Activated naive CD4-positive, alpha-beta T cell (primary cell): ENCODE measurements at regions not wholly inside any gene's neighbourhood (a gene's known extent, or its start where the extent isn't known, plus 50 kb on each side); places are given as distances from the start of the nearest gene placed in this dataset.

ENCODE experiments used
- DNase-seq, 4 experiments: peaks; one replicate each; lab custom pipeline; 2025; lab: John Stamatoyannopoulos, UW

DNA sequence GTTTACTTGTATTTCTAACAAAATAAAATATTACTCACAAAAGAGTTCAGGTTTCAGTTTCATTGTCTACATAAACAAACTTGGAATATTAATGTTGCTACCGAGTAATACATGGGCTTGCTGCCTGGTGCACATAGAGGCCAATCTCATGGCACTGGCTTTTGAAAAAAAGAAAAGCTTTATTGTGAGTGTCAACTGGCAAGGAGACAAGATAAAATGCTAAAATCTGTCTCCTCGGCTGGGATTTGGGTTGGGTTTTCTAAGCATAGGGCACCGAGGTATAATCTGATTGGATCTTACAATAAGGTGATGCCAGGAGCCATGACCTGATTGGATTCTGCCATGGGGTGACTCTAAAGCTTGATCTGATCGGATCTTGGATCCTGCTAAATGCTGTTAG lies 1519.9 kb upstream of the MIR17HG start:
- DNase-seq: no peak

DNA sequence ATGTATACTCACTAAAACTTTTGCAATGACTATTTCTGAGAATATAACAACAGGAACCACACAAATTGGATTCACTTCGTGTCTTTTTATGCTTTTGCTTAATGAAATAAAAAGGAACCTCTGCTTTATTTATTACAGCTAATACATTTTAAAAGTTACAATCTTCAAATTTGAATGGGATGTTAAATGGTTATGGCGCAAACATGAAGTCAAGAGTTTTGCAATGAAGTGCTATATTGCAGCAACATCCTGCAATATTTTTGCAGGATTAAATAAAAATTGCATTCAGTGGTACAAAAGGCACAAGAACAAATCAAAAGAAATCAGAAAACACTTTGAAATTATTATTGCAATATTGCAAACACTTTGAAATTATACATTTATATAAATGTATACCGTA lies 1519.0 kb upstream of the MIR17HG start:
- no peak for DNase-seq

DNA sequence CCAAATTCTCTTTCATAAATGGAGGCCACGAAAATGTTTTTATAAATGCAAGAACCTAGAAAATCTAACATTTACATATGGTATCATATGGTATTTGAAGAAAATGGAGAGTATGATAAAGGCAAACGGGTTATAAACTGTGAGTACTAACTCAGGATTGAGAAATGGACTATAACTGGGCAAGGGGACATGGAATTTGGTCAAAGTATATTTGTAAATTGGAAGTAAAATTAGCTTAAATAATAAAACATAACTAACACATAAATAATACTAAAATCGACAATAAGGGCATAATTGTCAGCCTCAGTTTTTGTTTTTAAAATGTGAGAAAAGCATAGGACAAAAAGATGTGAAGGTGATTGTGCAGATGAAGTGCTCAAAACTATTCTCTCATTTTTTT lies 1516.3 kb upstream of the MIR17HG start:
- DNase-seq: no peak

DNA sequence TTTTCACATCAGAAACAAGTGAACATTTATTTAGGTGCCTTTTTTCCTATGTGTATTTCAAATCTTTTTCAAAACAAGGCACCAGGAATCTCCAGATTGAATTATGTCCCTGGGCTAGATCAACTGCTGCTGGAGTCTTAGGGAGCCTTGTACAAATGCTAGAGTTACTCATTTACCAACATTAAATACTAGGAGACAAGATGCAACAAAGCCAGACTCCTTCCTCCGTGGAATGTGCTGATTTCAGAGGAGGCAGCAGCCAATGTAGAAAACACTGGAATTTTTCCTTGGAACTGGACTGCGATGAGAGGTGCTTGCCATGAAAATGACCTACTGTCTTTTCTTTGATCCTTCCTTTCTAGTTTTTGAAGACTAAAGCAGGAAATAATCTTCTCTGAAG lies 1514.7 kb upstream of the MIR17HG start:
- no peak for DNase-seq

DNA sequence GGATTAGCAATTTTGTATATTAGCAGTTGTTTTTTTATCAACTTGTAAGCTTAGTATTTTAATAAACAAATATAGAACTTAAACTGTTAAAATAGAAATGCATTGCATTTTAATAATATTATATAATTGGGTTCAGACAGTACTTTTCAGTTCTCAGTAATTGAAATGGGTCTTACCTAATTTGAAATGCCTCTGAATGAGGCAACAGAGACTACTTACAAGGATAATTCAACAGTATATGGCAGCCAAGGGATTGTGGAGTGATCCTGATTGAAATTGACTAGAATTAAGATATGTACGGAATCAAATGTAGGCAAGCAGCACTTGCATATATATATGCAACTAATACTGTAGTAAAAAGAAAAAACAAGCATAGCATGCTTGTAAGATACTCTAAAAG lies 1503.9 kb upstream of the MIR17HG start:
- DNase-seq: no peak

DNA sequence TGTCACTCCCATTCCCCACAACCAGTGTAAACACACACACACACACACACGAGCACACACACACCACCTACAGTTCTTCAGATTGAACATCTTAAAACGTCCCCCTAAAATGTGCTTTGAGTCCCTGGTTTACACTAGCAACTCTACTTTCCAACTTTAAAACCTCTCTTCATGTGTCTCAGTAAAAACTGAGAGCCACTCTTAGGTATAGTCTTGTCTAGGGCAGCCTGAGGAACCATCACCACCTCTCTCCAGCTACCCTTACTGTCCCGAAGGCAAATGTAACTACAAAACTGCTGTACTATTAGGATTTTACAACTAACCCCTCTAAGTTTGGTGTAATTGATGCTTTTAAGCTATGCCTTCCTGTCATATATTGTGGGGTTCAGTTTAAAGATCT lies 1501.6 kb upstream of the MIR17HG start:
- no peak for DNase-seq

DNA sequence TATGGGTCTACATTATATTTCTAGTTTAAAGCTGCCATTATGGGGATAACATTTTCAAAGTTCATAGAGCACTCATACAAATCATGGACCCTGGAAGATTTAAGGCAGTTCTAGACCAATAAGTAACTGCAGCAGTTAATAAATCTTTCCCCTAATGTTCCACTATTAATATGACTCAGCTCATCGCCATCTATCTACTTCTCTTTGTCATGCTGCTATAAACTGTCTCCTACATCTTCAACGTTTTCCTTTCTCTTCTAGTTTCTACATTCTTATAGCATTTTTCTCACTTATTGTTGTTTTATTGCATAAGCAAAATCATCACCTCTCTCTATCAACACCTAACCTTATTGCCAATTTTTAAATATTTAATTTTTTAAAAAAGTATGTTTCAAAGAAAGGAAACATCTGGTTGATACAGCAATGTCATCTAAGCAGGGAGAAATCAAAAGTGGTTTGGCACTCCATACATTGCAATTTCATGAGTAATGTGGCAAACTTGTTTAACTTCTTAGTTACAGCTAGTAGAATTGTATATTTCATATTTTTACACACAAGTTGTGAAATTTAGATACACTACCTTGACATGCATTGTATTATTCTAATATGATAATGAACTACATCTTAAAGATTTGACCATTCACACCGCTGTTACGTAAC lies 1500.4 kb upstream of the MIR17HG start:
- no peak for DNase-seq

DNA sequence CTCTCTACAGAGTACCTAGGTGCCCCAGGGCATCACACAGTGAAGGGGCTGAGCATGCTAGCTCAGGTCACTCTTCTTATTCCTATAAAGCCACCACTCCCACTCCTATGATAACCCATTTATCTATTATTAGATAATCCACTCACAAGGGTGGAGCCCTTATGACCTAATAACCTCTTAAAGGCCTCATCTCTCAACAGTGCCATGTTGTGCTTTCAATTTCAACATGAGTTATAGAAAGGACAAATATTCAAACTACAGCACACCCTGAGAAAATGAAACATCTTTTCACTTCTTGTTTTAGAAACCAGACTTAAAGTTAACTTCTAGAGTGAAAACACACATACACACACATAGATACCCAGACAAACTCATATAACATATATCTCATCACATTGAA lies 1494.9 kb upstream of the MIR17HG start:
- DNase-seq: no peak

DNA sequence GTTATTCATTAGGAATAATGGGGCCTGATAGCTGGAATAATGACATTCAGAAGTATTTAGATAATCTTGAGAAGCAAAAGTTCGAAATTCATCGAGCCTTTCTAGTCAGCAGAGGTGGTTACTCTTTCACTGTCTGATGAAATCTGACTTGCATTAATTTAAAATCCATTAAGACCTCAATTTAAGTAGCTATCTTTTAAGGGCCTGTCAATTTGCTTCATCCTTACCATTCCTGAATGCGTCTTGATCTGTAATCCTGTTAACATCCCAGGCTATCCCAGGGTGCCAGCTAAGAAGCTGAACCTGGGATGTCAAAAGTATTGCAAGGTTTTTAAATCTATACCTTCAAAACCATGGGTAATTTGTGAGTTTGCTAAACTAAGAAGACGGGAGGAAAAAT lies 1491.0 kb upstream of the MIR17HG start:
- no peak for DNase-seq

DNA sequence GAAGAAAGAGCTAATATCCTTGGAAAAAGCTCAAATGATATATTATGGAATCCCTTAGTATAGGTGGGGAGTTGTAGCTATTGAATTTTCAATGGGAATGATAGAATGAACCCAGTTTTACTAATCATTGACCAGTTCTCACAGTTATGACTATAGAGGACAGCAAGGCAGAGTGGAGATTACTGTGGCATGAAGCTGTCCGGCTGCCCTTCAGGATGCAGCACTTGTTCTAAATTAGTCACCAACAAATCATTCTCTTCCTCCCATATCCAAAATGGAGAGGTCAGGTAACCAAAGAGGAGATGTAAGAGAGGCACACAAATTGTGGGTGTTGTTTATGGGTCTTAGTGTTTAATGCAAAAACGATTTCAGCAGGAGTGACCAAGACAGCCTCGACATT lies 1490.0 kb upstream of the MIR17HG start:
- DNase-seq: no peak

DNA sequence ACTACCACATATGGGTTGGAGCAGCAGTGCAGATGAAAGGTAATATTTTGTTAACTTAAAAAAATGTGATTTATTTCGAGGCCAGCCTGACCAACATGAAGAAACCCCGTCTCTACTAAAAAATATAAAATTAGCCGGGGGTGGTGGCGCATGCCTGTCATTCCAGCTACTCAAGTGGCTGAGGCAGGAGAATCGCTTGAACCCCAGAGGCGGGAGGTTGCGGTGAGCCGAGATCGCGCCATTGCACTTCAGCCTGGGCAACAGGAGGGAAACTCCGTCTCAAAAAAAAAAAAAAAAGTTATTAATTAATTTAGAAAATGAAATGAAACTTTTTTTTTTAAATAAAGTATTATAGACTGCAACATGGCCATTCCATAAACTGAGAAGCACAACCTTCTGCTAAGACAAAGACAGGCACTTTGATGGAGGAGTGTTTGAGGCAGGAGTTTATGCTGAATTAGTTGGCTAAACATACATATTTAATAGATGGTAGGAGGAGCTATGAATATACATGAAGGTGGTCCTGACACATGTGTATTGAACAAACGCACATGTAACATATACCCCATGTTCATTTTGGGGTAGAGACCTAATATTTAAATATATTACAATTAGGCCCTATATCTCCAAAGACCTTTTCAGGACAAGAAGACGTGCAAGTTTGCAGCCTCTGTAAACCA lies 1485.3 kb upstream of the MIR17HG start:
- DNase-seq: no peak

DNA sequence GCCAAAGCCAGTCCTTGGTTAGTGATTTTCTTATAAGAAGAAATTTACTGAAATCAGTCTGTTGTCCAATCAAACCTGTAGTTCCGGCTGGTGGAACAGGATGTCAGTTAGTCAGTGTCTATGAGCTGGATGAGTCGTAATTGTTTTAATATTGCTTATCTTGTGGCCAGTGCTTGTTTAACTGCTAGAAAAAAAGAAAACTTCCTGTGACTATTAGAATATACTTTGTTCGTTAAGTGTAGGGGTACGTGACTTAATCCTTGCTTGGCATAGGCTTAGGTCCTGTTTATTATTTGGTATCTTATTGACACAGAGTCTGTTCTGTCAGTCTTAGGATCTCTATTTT lies 1484.8 kb upstream of the MIR17HG start:
- no peak for DNase-seq

DNA sequence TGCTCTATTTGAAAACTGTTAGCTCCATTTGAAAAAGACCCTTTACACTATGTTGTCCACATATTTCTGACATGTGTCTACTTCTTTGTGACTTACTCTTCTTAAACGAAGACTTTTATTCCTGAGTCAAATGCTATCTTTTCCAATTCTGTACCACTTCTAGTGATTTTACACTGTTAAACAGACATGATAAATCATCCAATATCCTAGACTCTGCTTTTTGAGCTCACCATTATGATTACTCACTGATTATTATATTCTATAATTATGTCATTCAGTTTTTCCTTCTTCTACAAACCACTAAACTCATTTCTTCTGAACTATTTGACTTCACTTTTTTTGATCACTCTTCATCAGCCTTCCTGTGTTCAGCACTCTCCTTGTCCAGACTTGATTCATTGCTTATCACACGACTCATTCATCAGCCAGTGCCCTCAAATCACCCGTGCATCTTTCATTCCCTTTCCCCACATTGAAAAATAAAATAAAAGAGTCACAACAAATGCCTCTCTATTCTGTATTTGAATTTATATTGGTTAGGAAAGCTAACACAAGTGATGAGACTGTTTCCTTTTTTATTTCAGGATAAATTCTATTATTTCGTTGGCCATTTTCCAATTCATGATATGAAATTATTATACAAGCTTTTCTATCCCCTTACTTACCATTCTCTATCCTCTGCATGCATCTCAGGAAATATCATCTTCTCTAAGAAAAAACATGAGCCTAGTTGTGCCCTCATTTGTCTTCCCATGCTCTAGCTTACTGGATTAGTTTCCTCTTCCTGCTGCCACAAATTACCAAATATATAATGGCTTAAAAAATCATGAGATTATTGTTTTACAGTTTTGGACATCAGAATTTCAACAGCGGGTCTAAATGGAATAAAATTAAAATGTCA lies 1482.1 kb upstream of the MIR17HG start:
- DNase-seq: no peak

DNA sequence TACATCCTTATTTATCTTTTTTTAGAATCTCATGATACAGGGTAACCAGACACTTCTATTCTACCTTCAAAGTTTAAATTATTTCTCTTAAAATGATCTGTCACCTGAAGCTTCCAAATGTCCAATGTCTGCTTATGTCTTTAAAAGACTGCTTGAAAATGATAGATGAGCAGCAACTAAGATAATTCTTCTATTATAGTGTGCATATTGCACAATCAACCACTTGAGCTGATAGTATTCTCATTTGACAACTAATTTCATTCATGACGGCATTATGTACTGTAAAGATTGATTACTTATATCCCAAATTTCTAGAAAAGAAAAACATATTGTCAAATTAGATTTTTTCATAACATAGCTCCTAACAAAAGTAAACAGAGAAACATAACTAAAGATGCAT lies 1478.2 kb upstream of the MIR17HG start:
- no peak for DNase-seq

DNA sequence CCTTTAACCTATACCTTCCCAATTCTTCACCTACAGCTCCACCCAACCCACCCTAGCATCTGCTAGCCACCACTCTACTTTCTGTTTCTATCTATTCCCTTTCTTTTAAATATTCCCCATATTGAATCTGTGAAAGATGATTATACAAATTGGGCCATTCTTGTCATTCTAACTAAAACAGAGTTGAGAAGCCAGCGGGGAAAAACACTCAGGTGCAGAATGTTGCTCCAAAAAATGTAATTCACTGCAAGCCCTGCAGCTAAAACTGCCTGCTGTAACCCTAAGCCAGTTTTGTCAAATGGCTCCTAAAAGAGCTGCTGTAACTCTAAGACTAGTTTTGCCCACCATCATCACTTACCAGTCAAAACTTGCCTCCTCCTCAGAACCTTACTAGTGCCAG lies 1468.6 kb upstream of the MIR17HG start:
- DNase-seq: no peak

DNA sequence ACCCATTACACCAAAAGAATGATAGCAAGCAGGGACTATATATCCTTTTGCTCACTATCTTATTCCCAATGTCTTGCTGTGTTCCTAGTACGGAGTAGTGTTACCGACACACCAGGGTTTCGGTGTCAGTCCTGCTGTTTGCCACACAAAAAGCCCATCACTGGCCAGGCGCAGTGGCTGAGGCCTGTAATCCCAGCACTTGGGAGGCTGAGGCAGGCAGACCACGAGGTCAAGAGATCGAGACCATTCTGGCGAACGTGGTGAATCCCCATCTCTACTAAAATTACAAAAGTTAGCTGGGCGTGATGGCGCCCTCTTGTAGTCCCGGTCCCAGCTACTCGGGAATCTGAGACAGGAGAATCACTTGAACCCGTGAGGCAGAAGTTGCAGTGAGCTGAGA lies 1467.3 kb upstream of the MIR17HG start:
- no peak for DNase-seq

DNA sequence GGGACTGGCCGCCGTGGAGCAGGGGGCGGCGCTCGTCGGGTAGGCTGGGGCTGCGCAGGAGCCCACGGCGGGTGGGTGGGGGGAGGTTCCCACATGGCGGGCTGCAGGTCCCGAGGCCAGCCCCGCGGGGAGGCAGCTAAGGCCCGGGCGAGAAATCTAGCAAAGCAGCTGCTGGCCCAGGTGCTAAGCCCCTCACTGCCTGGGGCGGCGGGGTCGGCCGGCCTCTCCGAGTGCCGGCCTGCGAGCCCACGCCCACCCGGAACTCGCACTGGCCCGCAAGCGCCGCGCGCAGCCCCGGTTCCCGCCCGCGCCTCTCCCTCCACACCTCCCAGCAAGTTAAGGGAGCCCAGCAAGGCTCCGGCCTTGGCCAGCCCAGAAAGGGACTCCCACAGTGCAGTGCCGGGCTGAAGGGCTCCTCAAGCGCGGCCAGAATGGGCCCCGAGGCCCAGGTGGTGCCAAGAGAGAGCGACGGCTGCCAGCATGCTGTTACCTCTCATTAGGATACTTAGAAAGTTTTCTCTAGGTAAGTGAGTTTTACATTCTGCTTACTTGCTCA lies 1463.5 kb upstream of the MIR17HG start:
- DNase-seq: no peak

DNA sequence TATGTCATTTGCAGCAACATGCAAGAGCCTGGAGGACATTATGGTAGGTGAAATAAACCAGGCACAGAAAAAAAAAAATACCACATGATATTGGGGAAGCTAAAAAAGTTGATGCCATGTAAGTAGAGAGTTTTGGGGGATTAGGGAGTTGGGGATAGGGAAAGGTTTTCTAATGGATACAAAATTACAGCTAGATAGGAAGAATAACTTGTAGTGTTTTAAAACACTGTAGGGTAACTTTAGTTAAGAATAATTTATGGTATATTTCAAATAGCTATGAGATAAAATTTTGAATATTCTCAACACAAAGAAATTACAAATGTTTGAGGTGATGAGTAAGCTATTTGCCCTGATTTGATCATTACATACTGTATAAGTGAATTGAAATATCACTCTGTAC lies 1456.7 kb upstream of the MIR17HG start:
- no peak for DNase-seq

DNA sequence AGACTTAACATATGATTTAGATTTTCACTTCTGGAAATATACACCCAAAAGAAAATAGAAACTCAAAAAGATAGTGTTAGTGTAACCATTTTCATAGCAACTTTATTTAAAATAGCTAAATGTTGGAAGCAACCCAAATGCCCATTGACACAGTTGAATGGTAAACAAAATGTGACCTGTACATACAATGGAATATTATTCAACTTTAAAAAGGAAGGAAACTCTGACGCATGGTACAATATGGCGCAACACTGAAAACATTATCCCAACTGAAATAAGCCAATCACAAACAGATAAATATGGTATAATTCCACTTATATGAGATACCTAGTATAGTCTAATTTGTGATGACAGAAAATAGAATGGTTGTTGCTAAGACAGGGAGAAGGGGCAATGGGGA lies 1456.1 kb upstream of the MIR17HG start:
- DNase-seq: no peak

DNA sequence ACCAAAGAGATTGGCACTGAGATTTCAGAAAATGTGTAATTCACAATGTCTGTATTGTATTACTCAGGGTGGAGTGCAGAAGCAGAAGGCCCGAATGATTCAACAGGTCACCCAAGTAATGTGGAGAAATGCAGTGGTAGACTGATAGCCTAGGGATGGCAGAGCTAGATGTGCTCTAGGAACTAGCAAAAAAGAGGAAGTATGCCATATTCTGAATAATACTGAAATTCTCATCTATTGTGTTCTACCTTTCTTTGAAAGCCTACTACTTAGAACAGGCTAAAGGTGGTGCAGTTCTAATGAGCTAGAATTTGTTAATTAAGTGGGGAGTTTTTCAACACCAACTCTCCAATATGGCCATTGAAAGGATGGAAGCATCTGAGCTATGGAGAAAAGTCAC lies 1449.8 kb upstream of the MIR17HG start:
- no peak for DNase-seq

DNA sequence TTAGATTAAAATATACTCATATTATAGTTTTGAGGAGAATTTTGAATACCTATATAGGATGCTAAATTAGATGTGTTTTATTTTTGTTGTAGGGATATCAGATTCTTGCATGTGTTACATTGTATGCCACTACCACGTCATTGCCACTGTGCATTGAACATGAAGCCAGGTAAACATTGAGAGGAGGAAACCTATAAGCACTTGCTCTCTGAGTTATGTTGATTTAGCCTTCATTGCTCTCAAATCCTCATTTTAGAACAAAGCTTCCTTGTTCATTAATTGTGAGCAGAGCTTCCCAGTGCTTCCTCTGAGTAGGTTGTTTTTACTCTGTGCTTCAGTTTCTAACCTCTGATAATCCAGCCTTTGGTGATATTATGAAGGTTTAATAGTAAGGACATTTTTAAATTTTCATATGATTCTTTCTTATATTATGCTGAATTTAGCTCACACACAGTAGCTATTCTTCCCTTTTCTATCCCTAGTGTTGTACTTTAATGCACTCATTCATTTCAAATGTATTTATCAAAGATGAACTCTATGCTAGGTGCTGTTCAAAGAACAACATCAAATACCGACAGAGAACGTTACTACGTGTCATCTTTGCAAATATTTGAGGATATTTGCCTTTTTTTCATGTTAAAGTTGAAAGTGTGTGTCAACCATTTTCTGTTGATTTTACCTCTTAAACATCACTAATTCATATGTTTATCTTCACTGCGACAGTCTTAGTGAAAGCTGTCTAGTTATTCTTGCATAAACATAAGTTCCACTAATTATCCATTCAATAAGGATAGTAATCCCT lies 1448.0 kb upstream of the MIR17HG start:
- DNase-seq: no peak

DNA sequence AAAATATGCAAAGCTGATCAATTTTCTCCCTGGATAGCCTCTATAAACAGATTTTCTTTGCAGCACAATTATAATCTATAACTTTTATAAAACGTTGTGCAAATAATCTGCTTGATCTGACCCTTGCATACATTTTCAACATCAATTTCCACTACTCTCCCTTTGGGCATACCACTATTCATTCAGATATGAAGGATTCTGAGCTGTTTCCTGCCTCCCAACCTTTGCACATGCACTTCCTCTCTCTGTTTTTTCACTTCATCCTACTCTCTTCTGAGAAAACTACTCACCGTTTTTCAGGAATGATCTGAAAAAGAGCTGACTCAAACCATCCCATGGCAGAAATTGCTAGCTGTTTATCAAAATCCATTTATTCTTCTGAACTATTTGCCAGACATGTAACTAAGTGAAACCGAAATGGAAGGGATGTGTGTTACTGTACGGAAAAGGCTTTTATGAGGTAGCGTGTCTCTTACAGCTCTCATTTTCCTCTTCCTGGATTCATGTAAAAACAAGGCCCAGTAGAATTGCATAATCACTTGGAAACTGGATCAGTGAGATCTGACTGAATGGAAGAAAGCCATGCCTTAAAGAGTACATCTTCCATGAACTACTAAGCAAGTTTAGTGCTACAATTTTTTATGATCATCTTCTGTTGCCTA lies 1447.3 kb upstream of the MIR17HG start:
- DNase-seq: no peak
